Esophagus squamous epithelium (tissue), 4 donors: ENCODE measurements at regions not wholly inside any gene's neighbourhood (a gene's known extent, or its start where the extent isn't known, plus 50 kb on each side); places are given as distances from the start of the nearest gene placed in this dataset.
"Not testable (repeated sequence)": the region's sequence is repeated elsewhere in the genome, so short reads cannot be mapped to it uniquely, and the experiment has no call there.

Experiments used
- CTCF ChIP-seq, 6 experiments: fragments of 450-650 bp in 4 of 6; fragments of 200-600 bp in 2 of 6; sonication (generic) in 2 of 6; IDR thresholded peaks; one replicate each; pipeline ENCODE4 v1.5.1; 2016 to 2019; ENCODE audit warnings: antibody characterized with exemption in 6 of 6, mild to moderate bottlenecking in 4 of 6, moderate library complexity in 4 of 6
- POLR2A ChIP-seq, 4 donors: fragments of 450-650 bp; IDR thresholded peaks; one replicate each; pipeline ENCODE4 v1.6.1; 2017; ENCODE audit warnings: antibody characterized with exemption in 4 of 4, mild to moderate bottlenecking in 4 of 4, moderate library complexity in 3 of 4

DNA sequence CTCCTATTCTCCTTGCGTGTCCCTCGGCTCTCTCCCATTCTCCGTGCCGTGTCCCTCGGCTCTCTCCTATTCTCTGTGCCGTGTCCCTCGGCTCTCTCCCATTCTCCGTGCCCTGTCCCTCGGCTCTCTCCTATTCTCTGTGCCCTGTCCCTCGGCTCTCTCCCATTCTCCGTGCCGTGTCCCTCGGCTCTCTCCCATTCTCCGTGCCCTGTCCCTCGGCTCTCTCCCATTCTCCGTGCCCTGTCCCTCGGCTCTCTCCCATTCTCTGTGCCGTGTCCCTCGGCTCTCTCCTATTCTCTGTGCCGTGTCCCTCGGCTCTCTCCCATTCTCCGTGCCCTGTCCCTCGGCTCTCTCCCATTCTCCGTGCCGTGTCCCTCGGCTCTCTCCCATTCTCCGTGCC is 94.1 kb upstream of the FRG1 start:
- TF ChIP-seq POLR2A, CTCF (IDR thresholded peaks at IDR 0.05): not testable (repeated sequence)
